Large intestine (tissue), 3 donors: ENCODE measurements at regions not wholly inside any gene's neighbourhood (a gene's known extent, or its start where the extent isn't known, plus 50 kb on each side); places are given as distances from the start of the nearest gene placed in this dataset.
A peak's percentile ranks its signal among the peaks of the same experiment; 100 is the strongest.

Experiments used
- DNase-seq, 2 donors: peaks; one replicate each; pipeline versions ENCODE4 v3.0.0 to v3.0.0-alpha.2; 2013
- H3K27ac ChIP-seq: one replicate; pipeline ENCODE4 v1.5.1; 2013; ENCODE audit warnings: low read length
- H3K27me3 ChIP-seq: 2 replicates; pipeline ENCODE4 v1.6.1; 2013; ENCODE audit warnings: low read length; ENCODE audit not compliant: control insufficient read depth, insufficient read depth
- H3K36me3 ChIP-seq: 2 replicates; pipeline ENCODE4 v1.6.1; 2013; ENCODE audit warnings: low read length; ENCODE audit not compliant: control insufficient read depth, insufficient read depth
- H3K4me1 ChIP-seq: one replicate; pipeline ENCODE4 v1.6.1; 2013; ENCODE audit warnings: low read length; ENCODE audit not compliant: control insufficient read depth, insufficient read depth
- H3K4me3 ChIP-seq: one replicate; pipeline ENCODE4 v1.5.1; 2013; ENCODE audit warnings: low read length
- H3K9me3 ChIP-seq: one replicate; pipeline ENCODE4 v1.6.1; 2013; ENCODE audit warnings: mild to moderate bottlenecking, low read depth, low read length, moderate library complexity; ENCODE audit not compliant: control insufficient read depth
- WGBS: methylation state at CpG from one replicate; pipeline ENCODE4 v1.1.5; 2013; ENCODE audit warnings: low lambda C conversion rate; ENCODE audit not compliant: insufficient coverage; 5-methylcytosine and 5-hydroxymethylcytosine counted together

DNA sequence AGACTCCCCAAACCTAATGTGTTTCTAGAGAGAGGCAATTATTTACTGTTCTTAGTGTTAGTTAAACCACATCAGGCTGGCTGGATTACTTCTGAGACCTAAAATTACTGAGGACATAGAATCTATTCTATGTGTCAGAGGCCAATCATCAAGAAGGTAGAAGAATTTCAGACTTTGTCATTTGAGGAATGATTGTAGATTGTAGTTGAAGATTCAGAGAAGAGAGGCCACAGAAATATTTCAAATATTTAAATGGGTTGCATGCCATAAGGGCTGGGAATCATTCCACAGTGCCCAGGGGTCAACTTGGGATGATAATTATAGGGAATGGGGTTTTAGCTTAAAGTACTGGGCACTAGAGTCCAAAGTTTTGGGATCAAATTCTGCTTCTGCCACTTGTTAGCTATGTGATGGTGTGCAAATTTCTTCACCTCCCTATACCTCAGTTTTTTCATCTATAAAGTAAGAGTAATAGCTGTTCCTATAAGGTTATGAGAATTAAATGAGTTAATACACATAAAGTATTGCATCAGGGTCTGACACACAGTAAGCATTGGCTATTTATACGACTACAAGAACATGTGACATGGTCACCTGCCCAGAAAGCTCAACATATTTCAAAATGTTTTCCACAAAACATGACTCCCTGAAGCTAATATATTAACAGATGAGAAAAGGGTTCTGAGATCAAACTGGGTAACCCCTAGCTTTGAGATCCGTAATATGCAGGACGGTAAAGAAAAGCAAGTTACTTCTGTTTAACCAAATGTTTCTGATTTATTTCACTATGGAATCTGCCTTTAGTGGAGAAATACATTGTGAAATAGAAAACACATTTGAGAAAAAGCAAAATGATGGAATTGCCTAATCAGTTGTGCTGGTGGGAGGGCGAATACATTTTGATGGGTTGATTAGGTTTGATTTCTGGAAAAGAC is 69.7 kb upstream of the SPAG17 start:
- Histone ChIP-seq H3K27me3 (no peaks in the 10 kb centered on the region), H3K9me3 (no peaks in the 10 kb centered on the region), H3K27ac (no peak overlapping the region), H3K4me1 (no peaks in the 10 kb centered on the region), H3K4me3 (no peak overlapping the region), H3K36me3 (no peaks in the 10 kb centered on the region)
- 90% methylated on average over 2 of the region's 4 CpGs for WGBS
- no peak for DNase-seq

DNA sequence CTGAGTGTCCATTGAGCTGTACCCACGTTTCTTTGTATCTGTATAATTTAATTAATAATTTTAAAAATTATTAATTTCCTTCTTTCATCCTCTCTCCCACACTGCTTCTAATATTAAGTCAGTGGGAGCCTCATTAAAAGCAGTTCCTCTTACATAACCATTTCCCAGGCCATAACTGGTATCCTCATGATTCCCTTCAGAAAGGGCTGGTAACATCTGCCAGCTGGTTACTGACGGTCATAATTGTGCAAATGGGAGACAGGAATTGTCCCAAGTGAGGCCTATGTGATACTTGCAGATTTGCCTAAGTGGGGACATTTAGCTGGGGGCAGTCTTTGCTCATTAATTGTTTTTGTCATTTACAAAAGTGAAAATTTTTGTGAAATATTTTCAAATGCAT is 69.0 kb upstream of the SPAG17 start:
- H3K27me3 ChIP-seq, result no peaks in the 10 kb centered on the region
- DNase-seq, result no peak
- no peaks in the 10 kb centered on the region for H3K9me3 ChIP-seq
- no peak overlapping the region for H3K4me3 ChIP-seq
- no peaks in the 10 kb centered on the region for H3K36me3 ChIP-seq
- no peaks in the 10 kb centered on the region for H3K4me1 ChIP-seq
- no CpG with 5 or more reads among the region's 2 CpGs for WGBS
- H3K27ac ChIP-seq, result no peak overlapping the region

DNA sequence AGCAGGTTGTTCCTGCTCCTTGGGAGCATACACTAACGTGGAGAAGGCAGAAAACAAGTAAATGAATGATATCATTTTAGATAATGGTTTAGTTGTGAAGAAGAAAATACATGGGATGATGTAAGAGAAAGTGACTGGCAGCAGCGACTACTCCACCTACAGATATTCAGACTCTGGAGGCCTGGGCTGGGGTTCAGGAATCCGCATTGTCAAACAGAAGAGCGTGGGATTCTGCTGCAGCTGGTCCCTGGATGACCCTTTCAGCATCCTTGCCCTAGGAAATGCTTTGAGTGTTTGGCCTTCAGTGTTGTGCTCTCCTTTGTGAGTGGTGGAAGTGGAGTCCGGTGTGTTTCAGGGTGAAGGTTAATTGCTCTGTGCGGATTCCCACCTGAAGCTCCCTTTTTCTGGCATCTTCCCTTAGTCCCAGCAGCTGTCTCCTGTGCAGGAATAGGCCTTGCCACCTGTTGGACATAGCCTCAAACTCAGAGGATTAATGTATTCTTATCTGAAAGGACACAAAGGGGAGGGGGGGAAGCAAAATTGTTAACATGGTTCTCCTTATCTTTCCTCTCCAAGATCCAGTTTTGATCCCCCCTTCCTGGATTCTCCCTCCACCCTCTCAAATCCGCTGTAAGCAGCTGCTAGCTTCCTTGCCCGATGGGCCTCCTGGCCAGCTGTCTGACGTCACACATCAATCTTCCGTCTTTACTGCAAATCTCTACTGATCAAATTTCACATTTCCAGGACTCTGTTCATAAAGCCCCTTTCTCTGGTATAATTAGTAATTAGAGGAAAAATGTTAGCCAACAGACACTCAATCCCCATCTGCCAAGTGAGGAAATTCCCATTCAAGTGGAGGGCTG is 68.3 kb upstream of the SPAG17 start:
- no peak for DNase-seq
- Histone ChIP-seq H3K4me1 (no peaks in the 10 kb centered on the region), H3K4me3 (no peak overlapping the region), H3K27me3 (no peaks in the 10 kb centered on the region), H3K36me3 (no peaks in the 10 kb centered on the region), H3K27ac (no peak overlapping the region), H3K9me3 (no peaks in the 10 kb centered on the region)
- 25% methylated on average over 1 of the region's 10 CpGs for WGBS

DNA sequence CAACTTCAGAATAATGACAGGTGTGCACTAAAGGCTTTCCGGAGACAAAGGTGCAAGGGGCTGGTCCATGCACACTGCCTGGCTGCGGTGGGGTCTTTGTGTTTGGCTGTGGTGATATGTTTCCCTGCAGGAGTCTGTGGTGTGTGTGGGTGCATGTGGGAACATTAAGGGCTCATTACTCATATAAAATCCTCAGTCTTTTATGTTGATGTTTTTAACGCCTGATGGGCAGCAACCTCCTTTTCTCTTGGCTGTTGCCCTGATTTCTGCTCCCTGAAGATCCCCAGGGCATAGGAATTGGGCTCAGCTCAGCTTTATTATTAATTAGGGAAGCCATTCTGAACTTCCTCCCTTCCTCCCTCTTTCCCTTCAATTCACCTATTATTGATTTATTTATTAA is 67.6 kb upstream of the SPAG17 start:
- H3K27me3 ChIP-seq, result no peaks in the 10 kb centered on the region
- no peak overlapping the region for H3K4me3 ChIP-seq
- H3K9me3 ChIP-seq, result no peaks in the 10 kb centered on the region
- DNase-seq, result no peak
- WGBS, result 60% methylated on average over 1 of the region's 3 CpGs
- no peaks in the 10 kb centered on the region for H3K4me1 ChIP-seq
- no peaks in the 10 kb centered on the region for H3K36me3 ChIP-seq
- no peak overlapping the region for H3K27ac ChIP-seq

DNA sequence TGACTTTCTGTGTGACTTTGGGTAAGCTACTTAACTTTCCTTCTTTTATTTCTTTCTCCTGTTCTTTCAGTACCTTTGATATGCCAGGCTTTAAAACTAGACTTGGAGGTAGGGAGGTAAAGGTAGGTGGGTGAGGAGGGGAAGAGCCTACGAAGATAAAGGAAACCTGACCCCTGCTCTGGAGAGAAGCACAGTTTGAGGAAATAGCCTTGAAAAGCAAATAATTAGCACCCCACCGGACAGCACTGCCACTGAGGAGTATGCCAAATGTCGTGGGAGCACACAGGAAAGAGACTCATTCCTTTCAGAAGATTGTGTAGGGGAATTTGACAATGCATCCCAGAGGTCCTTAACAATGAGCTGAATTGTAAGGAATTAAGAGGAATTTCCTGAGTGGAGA is 65.2 kb upstream of the SPAG17 start:
- no peak overlapping the region for H3K27ac ChIP-seq
- no CpG with 5 or more reads among the region's 3 CpGs for WGBS

DNA sequence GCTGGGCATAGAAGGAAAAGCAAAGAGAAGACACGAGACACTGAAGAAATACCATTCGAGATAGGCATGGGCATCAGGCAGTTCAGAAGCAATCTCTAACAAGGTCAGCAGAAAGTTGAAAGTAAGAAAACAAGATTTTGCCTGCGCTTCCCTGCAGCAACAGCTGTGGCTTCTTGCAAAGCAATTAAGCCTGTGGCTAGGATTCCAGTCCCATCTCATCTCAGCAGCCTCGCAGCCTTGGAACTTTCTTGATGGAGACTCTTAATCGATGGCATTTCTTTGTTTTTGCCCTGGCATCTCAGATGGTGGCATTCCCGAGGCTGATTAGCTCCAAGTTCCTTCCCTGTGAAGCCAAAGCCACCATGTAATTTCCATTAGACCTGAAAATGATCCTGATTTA is 64.6 kb upstream of the SPAG17 start:
- no peak for DNase-seq
- H3K36me3 ChIP-seq, result no peaks in the 10 kb centered on the region
- WGBS, result 80% methylated on average over 1 of the region's 6 CpGs
- no peaks in the 10 kb centered on the region for H3K4me1 ChIP-seq
- no peak overlapping the region for H3K27ac ChIP-seq
- H3K27me3 ChIP-seq, result no peaks in the 10 kb centered on the region
- H3K4me3 ChIP-seq, result no peak overlapping the region
- H3K9me3 ChIP-seq, result no peaks in the 10 kb centered on the region

More for the DNA sequence above, 65.2 kb upstream of the SPAG17 start:
- Histone ChIP-seq H3K9me3 (no peaks in the 10 kb centered on the region), H3K4me1 (no peaks in the 10 kb centered on the region), H3K4me3 (no peak overlapping the region), H3K36me3 (no peaks in the 10 kb centered on the region), H3K27me3 (no peaks in the 10 kb centered on the region)
- no peak for DNase-seq

DNA sequence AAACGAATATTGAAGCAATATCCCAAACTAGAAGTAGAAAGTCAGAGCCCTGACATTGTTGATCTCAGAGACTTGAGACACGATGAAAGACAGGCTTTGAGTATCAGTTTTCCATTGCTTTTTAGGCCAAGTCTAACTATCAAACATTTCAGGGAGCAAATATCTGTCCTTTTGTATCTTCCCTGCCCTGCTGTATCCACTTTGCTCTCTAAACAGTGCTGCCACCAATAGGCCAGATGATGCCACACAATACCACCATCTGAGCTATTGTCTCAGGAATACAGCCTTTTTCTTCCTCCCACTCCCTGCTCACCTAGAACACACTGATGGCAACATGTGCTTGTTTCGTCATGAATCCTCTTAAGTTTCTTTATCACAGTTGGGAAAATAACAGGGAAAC is 62.6 kb upstream of the SPAG17 start:
- H3K36me3 ChIP-seq, result no peaks in the 10 kb centered on the region
- no peak overlapping the region for H3K4me3 ChIP-seq
- 83% methylated on average over 2 of the region's 3 CpGs for WGBS
- H3K27ac ChIP-seq, result no peak overlapping the region
- DNase-seq, result peak in 1 of 2 donors; percentile 3
- H3K27me3 ChIP-seq, result no peaks in the 10 kb centered on the region
- H3K9me3 ChIP-seq, result no peaks in the 10 kb centered on the region
- H3K4me1 ChIP-seq, result no peaks in the 10 kb centered on the region

DNA sequence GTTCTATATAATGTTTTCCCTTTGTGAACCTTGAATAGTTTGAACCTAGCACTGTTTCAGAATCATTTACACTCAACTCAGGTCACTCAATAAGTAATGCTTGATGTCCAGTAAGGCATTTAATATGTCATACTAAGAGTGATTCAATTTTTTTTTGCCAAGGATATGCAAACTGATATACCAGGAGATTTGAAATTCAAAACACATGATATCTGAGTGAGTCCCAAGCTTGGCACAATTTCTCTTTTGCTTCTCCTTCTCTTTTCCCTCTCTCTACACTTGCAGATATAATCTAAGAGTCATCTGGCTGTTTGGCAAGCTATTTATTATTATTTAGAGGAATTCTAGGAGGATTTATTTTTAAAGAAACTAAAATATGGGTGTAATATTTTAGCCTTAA is 61.6 kb upstream of the SPAG17 start:
- no peak for DNase-seq
- no peaks in the 10 kb centered on the region for H3K9me3 ChIP-seq
- no peaks in the 10 kb centered on the region for H3K4me1 ChIP-seq
- no peaks in the 10 kb centered on the region for H3K27me3 ChIP-seq
- H3K4me3 ChIP-seq, result no peak overlapping the region
- no peaks in the 10 kb centered on the region for H3K36me3 ChIP-seq
- H3K27ac ChIP-seq, result no peak overlapping the region

DNA sequence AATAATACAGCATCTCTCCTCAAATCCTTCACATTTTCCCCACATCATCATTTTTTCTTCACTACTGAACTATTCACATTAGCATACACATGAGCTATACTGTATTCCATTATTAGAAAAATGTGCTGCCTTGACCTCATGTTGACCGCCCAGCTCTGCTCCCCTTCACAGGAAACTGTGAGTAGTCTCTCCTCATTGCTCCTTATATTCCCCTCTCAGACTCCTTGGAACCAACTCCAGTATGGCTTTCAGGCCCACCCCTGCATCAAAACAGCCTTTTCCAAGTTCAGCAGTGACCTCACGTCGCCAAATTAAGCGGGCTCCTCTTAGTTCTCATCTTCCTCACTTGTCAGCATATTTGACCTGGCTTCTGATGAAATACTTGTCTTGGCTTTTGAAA is 59.2 kb upstream of the SPAG17 start:
- Histone ChIP-seq H3K4me3 (no peak overlapping the region), H3K4me1 (no peaks in the 10 kb centered on the region), H3K27ac (no peak overlapping the region), H3K27me3 (no peaks in the 10 kb centered on the region), H3K9me3 (no peaks in the 10 kb centered on the region), H3K36me3 (no peaks in the 10 kb centered on the region)
- DNase-seq, result no peak
- 57% methylated on average over 3 of the region's 4 CpGs for WGBS

DNA sequence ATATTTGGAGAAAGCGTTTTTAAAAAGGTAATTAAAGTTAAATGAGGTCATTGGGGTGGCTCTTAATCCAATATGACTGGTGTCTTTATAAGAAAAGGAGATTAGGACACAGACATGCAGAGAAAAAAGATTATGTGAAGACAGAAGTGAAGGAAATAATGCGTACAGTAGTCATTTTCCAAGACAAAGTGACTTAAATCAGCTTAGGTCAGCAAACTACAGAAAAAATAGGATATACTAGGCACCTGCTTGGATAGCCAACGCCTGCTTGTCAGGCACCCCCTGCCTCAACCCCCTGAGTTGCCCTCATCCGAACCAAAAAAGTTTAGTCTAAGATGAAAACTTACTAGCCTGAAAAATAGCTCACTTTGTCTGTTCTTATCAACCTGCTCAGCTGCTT is 58.2 kb upstream of the SPAG17 start:
- Histone ChIP-seq H3K9me3 (no peaks in the 10 kb centered on the region), H3K27me3 (no peaks in the 10 kb centered on the region), H3K4me3 (no peak overlapping the region), H3K27ac (no peak overlapping the region), H3K4me1 (no peaks in the 10 kb centered on the region), H3K36me3 (no peaks in the 10 kb centered on the region)
- WGBS, result 60% methylated on average over 1 of the region's 4 CpGs
- no peak for DNase-seq
